ENCODE measurements at regions not wholly inside any gene's neighbourhood (a gene's known extent, or its start where the extent isn't known, plus 50 kb on each side); places are given as distances from the start of the nearest gene placed in this dataset.

- no peak for TF ChIP-seq EZH2 (IDR thresholded peaks at IDR 0.05; ENCODE audit: borderline replicate concordance)
- TF ChIP-seq CTCF (IDR thresholded peaks at IDR 0.05; ENCODE audit: poor library complexity): no peak
- TF ChIP-seq EZH2phosphoT487 (IDR thresholded peaks at IDR 0.05; ENCODE audit: low read depth, severe bottlenecking, unreplicated experiment): no peak
These were observed 426.3 kb upstream of the FAM241A start for GRCh38 chr4:111718763-111719559.
